Prostate gland (tissue), 2 donors: ENCODE measurements at regions not wholly inside any gene's neighbourhood (a gene's known extent, or its start where the extent isn't known, plus 50 kb on each side); places are given as distances from the start of the nearest gene placed in this dataset.

ENCODE experiments used
- CTCF ChIP-seq, 4 experiments: fragments of 200-600 bp in 2 of 4; fragments of 450-650 bp in 2 of 4; sonication (generic) in 2 of 4; IDR thresholded peaks; 1 replicate in 3 of 4; 2 replicates in 1 of 4; pipeline ENCODE4 v1.5.1; 2016 to 2019; ENCODE audit warnings: antibody characterized with exemption in 4 of 4, mild to moderate bottlenecking in 2 of 4, moderate library complexity in 2 of 4
- POLR2A ChIP-seq: fragments of 450-650 bp; IDR thresholded peaks from one replicate; pipeline ENCODE4 v1.6.1; 2016; ENCODE audit warnings: antibody characterized with exemption, mild to moderate bottlenecking

DNA sequence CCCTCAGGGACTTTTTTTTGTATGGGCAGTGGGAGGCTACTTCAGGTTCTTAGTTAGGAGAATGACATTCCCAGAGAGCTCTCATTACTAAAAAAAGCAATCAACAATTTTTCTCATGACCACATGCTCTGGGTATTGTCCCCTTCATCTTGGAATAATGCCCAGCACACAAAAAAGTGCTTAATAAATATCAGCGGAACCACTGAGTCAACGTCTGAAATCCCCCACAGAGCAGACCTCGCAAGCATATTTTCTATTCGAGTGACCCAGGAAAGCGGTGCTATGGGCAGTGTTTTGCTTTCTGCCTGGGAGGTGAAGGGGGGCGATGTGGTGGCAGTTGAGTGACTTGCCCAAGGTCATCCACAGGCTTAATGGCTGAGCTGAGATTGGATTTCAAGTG is 493.4 kb upstream of the ZMIZ1 start:
- TF ChIP-seq CTCF (IDR thresholded peaks at IDR 0.05) (no peak), POLR2A (no peak)
